Lower lobe of right lung (tissue), 2 donors: ENCODE measurements at regions not wholly inside any gene's neighbourhood (a gene's known extent, or its start where the extent isn't known, plus 50 kb on each side); places are given as distances from the start of the nearest gene placed in this dataset.

ENCODE experiments used
- ATAC-seq, 2 donors: fragments of 200-7000 bp; cut with Tn5 transposase; one replicate each; pipeline ENCODE4 v1.9.1; 2020 to 2022; ENCODE audit warnings: mild to moderate bottlenecking in 2 of 2, moderate library complexity in 2 of 2
- DNase-seq: peaks from one replicate; pipeline ENCODE4 v3.0.0-alpha.2; 2020
- H3K27ac ChIP-seq: fragments of 200-600 bp; one replicate; pipeline ENCODE4 v1.8.0; 2022
- H3K27me3 ChIP-seq: fragments of 200-600 bp; one replicate; pipeline ENCODE4 v1.8.0; 2022; ENCODE audit warnings: low read depth
- H3K36me3 ChIP-seq: fragments of 200-600 bp; one replicate; pipeline ENCODE4 v1.8.0; 2022; ENCODE audit warnings: mild to moderate bottlenecking
- H3K4me1 ChIP-seq: fragments of 200-600 bp; one replicate; pipeline ENCODE4 v1.8.0; 2022
- H3K4me3 ChIP-seq: fragments of 200-600 bp; one replicate; pipeline ENCODE4 v1.8.0; 2022; ENCODE audit warnings: mild to moderate bottlenecking
- H3K9me3 ChIP-seq: fragments of 200-600 bp; one replicate; pipeline ENCODE4 v1.8.0; 2022
- CTCF ChIP-seq: fragments of 200-600 bp; IDR thresholded peaks from one replicate; pipeline ENCODE4 v1.8.0; 2022; ENCODE audit warnings: antibody characterized with exemption, mild to moderate bottlenecking
- intact Hi-C: fragments of 100-400 bp; cut with DNase I; formaldehyde crosslinking; loops from one replicate; pipeline ENCODE4 v1.11.0; 2022
- donor health status: DM: no; HTN: yes; CAD: no; lungs with severe emphysema.

GRCh38 chr14:26204728-26205479, 392.9 kb downstream of the NOVA1 start:
- Histone ChIP-seq H3K27me3 (peaks cover 20% of the 10 kb centered on the region), H3K9me3 (no peaks in the 10 kb centered on the region), H3K36me3 (no peaks in the 10 kb centered on the region), H3K4me3 (peak overlapping the region; percentile 36), H3K4me1 (no peaks in the 10 kb centered on the region), H3K27ac (no peak overlapping the region)
- no peak for TF ChIP-seq CTCF
- ATAC-seq: peak; percentile 26 to 46
- DNase-seq: peak; percentile 39
- intact Hi-C loops: no loop called here

GRCh38 chr14:26204366-26204727, 393.5 kb downstream of the NOVA1 start:
- H3K9me3 ChIP-seq: no peaks in the 10 kb centered on the region
- H3K4me1 ChIP-seq: no peaks in the 10 kb centered on the region
- peak overlapping the region; percentile 36 for H3K4me3 ChIP-seq
- H3K27ac ChIP-seq: no peak overlapping the region
- TF ChIP-seq CTCF: no peak
- no peaks in the 10 kb centered on the region for H3K36me3 ChIP-seq
- H3K27me3 ChIP-seq: peaks cover 20% of the 10 kb centered on the region
- intact Hi-C loops: no loop called here
- DNase-seq (no peak), ATAC-seq (no peak)

GRCh38 chr14:26200687-26201086, 397.1 kb downstream of the NOVA1 start:
- TF ChIP-seq CTCF: no peak
- Histone ChIP-seq H3K9me3 (no peaks in the 10 kb centered on the region), H3K4me3 (no peak overlapping the region), H3K36me3 (no peaks in the 10 kb centered on the region), H3K27me3 (peaks cover 20% of the 10 kb centered on the region), H3K27ac (no peak overlapping the region), H3K4me1 (no peaks in the 10 kb centered on the region)
- no peak for DNase-seq
- intact Hi-C loops: no loop called here
- no peak for ATAC-seq

GRCh38 chr14:26199590-26200370, 398.1 kb downstream of the NOVA1 start:
- intact Hi-C loops: no loop called here
- H3K36me3 ChIP-seq: no peaks in the 10 kb centered on the region
- H3K27me3 ChIP-seq: peaks cover 10% of the 10 kb centered on the region
- DNase-seq: no peak
- TF ChIP-seq CTCF: no peak
- H3K4me3 ChIP-seq: no peak overlapping the region
- H3K4me1 ChIP-seq: no peaks in the 10 kb centered on the region
- H3K27ac ChIP-seq: no peak overlapping the region
- H3K9me3 ChIP-seq: no peaks in the 10 kb centered on the region
- no peak for ATAC-seq

- intact Hi-C loops: no loop called here
- H3K27ac ChIP-seq: no peak overlapping the region
- DNase-seq (no peak), ATAC-seq (no peak)
- no peak overlapping the region for H3K4me3 ChIP-seq
- no peak for TF ChIP-seq CTCF
- H3K9me3 ChIP-seq: no peaks in the 10 kb centered on the region
- H3K27me3 ChIP-seq: peaks cover 8% of the 10 kb centered on the region
- H3K4me1 ChIP-seq: no peaks in the 10 kb centered on the region
- no peaks in the 10 kb centered on the region for H3K36me3 ChIP-seq
Observed at GRCh38 chr14:26199096-26199495, 398.7 kb downstream of the NOVA1 start.
